ENCODE measurements at regions not wholly inside any gene's neighbourhood (a gene's known extent, or its start where the extent isn't known, plus 50 kb on each side); places are given as distances from the start of the nearest gene placed in this dataset.

- TF ChIP-seq POLR2A (IDR thresholded peaks at IDR 0.05; ENCODE audit: low read depth, low read length) (no peak), TAF1 (IDR thresholded peaks at IDR 0.05; ENCODE audit: borderline replicate concordance, low read depth, low read length) (no peak), POLR2AphosphoS5 (IDR thresholded peaks at IDR 0.05; ENCODE audit: low read depth, low read length) (no peak)
These were observed 231.5 kb downstream of the NAF1 start for GRCh38 chr4:162935214-162935613.
